ENCODE measurements at regions not wholly inside any gene's neighbourhood (a gene's known extent, or its start where the extent isn't known, plus 50 kb on each side); places are given as distances from the start of the nearest gene placed in this dataset.

DNA sequence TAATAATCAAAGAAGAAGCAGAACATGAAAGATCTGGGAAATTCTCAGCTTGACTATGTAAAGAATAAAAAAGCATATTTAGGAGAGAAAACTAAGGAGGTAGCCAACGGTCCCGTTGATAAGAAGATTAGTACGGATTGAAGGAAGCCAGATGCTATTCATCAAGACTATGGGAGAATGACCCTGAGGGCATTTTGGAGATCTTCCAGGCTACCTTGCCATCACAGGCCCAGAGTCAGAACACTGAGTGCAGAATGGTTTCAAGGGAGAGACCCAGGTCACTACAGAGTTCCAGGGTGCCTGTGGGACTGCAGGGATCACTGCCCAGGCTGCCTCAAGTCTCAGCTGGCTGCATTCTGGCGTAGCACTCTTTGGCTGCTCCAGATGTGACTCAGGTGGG is 752.9 kb upstream of the ARPP21 start:
- TF ChIP-seq, protein P1, sequence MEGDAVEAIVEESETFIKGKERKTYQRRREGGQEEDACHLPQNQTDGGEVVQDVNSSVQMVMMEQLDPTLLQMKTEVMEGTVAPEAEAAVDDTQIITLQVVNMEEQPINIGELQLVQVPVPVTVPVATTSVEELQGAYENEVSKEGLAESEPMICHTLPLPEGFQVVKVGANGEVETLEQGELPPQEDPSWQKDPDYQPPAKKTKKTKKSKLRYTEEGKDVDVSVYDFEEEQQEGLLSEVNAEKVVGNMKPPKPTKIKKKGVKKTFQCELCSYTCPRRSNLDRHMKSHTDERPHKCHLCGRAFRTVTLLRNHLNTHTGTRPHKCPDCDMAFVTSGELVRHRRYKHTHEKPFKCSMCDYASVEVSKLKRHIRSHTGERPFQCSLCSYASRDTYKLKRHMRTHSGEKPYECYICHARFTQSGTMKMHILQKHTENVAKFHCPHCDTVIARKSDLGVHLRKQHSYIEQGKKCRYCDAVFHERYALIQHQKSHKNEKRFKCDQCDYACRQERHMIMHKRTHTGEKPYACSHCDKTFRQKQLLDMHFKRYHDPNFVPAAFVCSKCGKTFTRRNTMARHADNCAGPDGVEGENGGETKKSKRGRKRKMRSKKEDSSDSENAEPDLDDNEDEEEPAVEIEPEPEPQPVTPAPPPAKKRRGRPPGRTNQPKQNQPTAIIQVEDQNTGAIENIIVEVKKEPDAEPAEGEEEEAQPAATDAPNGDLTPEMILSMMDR (conservative IDR thresholded peaks at IDR 0.05): no peak
- TF ChIP-seq ZFX (IDR thresholded peaks at IDR 0.05): no peak
